WTC11 (cell line): ENCODE measurements at regions not wholly inside any gene's neighbourhood (a gene's known extent, or its start where the extent isn't known, plus 50 kb on each side); places are given as distances from the start of the nearest gene placed in this dataset.

Experiments used
- ATAC-seq: fragments of 200-7000 bp; cut with Tn5 transposase; 2 replicates; pipeline ENCODE4 v1.10.0; 2021; ENCODE audit warnings: mild to moderate bottlenecking, moderate library complexity
- CTCF ChIA-PET: fragments of 300-600 bp; sonication (Branson Sonifier 250); formaldehyde crosslinking; loops from one replicate; lab custom pipeline; 2021; ENCODE audit warnings: antibody characterized with exemption; lab: Charles Lee
- POLR2A ChIA-PET: fragments of 350-600 bp; sonication (Branson Sonifier 250); formaldehyde crosslinking; loops from one replicate; lab custom pipeline; 2021; ENCODE audit warnings: antibody characterized with exemption; lab: Charles Lee
- DNase-seq: peaks from one replicate; pipeline ENCODE4 v3.0.0; 2021; ENCODE audit warnings: low spot score
- H3K27ac Mint-ChIP-seq: 2 replicates; pipeline ENCODE4 v1.8.0; 2021; ENCODE audit warnings: mixed read lengths
- H3K27me3 Mint-ChIP-seq: 2 replicates; pipeline ENCODE4 v1.8.0; 2021; ENCODE audit warnings: low read depth, mild to moderate bottlenecking, moderate library complexity, mixed read lengths
- H3K36me3 Mint-ChIP-seq: 2 replicates; pipeline ENCODE4 v1.8.0; 2021; ENCODE audit warnings: mixed read lengths
- H3K4me1 Mint-ChIP-seq: 2 replicates; pipeline ENCODE4 v1.8.0; 2022; ENCODE audit warnings: mixed read lengths
- H3K4me3 Mint-ChIP-seq: 2 replicates; pipeline ENCODE4 v1.8.0; 2021; ENCODE audit warnings: mild to moderate bottlenecking, moderate library complexity, mixed read lengths
- H3K9me3 Mint-ChIP-seq: 2 replicates; pipeline ENCODE4 v1.8.0; 2021; ENCODE audit warnings: mixed read lengths
- AR ChIP-seq: fragments of 250-450 bp; sonication (Bioruptor Pico); IDR thresholded peaks from 2 replicates; pipeline ENCODE4 v1.9.0; 2021; ENCODE audit warnings: mild to moderate bottlenecking
- ARID4B ChIP-seq: sonication (generic); formaldehyde crosslinking; IDR thresholded peaks from 2 replicates; pipeline ENCODE4 v1.8.0; 2023; ENCODE audit warnings: missing genetic modification reagents, mild to moderate bottlenecking, borderline replicate concordance
- CBFB ChIP-seq: sonication (generic); formaldehyde crosslinking; IDR thresholded peaks from 2 replicates; pipeline ENCODE4 v1.8.1; 2022; ENCODE audit warnings: mild to moderate bottlenecking, low read depth, missing genetic modification reagents
- CREB1 ChIP-seq: sonication (generic); formaldehyde crosslinking; IDR thresholded peaks from 2 replicates; pipeline ENCODE4 v1.8.0; 2023; ENCODE audit warnings: mild to moderate bottlenecking, missing genetic modification reagents
- CREM ChIP-seq: sonication (generic); formaldehyde crosslinking; IDR thresholded peaks from 2 replicates; pipeline ENCODE4 v1.8.1; 2022; ENCODE audit warnings: mild to moderate bottlenecking, missing genetic modification reagents, moderate library complexity
- ELF4 ChIP-seq: sonication (generic); formaldehyde crosslinking; IDR thresholded peaks from 2 replicates; pipeline ENCODE4 v1.8.1; 2022; ENCODE audit warnings: low read depth, mild to moderate bottlenecking, moderate library complexity, missing genetic modification reagents
- FOXP4 ChIP-seq: sonication (generic); formaldehyde crosslinking; IDR thresholded peaks from 2 replicates; pipeline ENCODE4 v1.8.0; 2022; ENCODE audit warnings: mild to moderate bottlenecking, missing genetic modification reagents
- GABPB1 ChIP-seq: sonication (generic); formaldehyde crosslinking; IDR thresholded peaks from 2 replicates; pipeline ENCODE4 v1.8.1; 2023; ENCODE audit warnings: mild to moderate bottlenecking, missing genetic modification reagents
- HMGA2 ChIP-seq: fragments of 250-450 bp; sonication (Bioruptor Pico); IDR thresholded peaks from 2 replicates; pipeline ENCODE4 v1.4.0; 2021; ENCODE audit warnings: mild to moderate bottlenecking, moderate library complexity
- HMGXB4 ChIP-seq: sonication (generic); formaldehyde crosslinking; IDR thresholded peaks from 2 replicates; pipeline ENCODE4 v1.8.1; 2023; ENCODE audit warnings: mild to moderate bottlenecking, moderate library complexity, missing genetic modification reagents
- PREB ChIP-seq: sonication (generic); formaldehyde crosslinking; IDR thresholded peaks from 2 replicates; pipeline ENCODE4 v1.8.1; 2022; ENCODE audit warnings: mild to moderate bottlenecking, missing genetic modification reagents, moderate library complexity, borderline replicate concordance
- RORB ChIP-seq: fragments of 250-450 bp; sonication (Bioruptor Pico); IDR thresholded peaks from 2 replicates; pipeline ENCODE4 v1.9.0; 2021; ENCODE audit warnings: mild to moderate bottlenecking
- SP1 ChIP-seq: sonication (generic); formaldehyde crosslinking; conservative IDR thresholded peaks from 2 replicates; pipeline ENCODE4 v1.8.1; 2022; ENCODE audit warnings: missing genetic modification reagents
- ZNF317 ChIP-seq: sonication (generic); formaldehyde crosslinking; IDR thresholded peaks from 2 replicates; pipeline ENCODE4 v1.8.1; 2023; ENCODE audit warnings: low read depth, mild to moderate bottlenecking, moderate library complexity, missing genetic modification reagents, borderline replicate concordance
- ZNF416 ChIP-seq: fragments of 250-450 bp; sonication (Bioruptor Pico); IDR thresholded peaks from 2 replicates; pipeline ENCODE4 v1.9.0; 2021; ENCODE audit warnings: mild to moderate bottlenecking, inconsistent platforms
- ZNF512 ChIP-seq: sonication (generic); formaldehyde crosslinking; IDR thresholded peaks from 2 replicates; pipeline ENCODE4 v1.8.1; 2022; ENCODE audit warnings: missing genetic modification reagents, borderline replicate concordance
- ZNF671 ChIP-seq: fragments of 250-450 bp; sonication (Bioruptor Pico); IDR thresholded peaks from 2 replicates; pipeline ENCODE4 v1.8.0; 2021; ENCODE audit warnings: mild to moderate bottlenecking

GRCh38 chr13:22063416-22064124, 392.7 kb downstream of the FGF9 start:
- ATAC-seq (no peak), DNase-seq (no peak)
- no peak overlapping the region for H3K4me3 Mint-ChIP-seq
- H3K27ac Mint-ChIP-seq, result no peak overlapping the region; the same call in 1 of the 2 replicates
- TF ChIP-seq CREB1 (no peak), ZNF317 (CRISPR knock-in tag) (no peak), SP1 (CRISPR knock-in tag) (no peak), HMGXB4 (CRISPR knock-in tag) (no peak), PREB (no peak), GABPB1 (no peak), ZNF512 (no peak), HMGA2 (no peak), ZNF671 (CRISPR knock-in tag) (no peak), ARID4B (CRISPR knock-in tag) (no peak)
- peaks cover 30% of the 10 kb centered on the region for H3K4me1 Mint-ChIP-seq
- POLR2A ChIA-PET, result no interaction called here
- H3K36me3 Mint-ChIP-seq, result no peaks in the 10 kb centered on the region
- no peaks in the 10 kb centered on the region for H3K27me3 Mint-ChIP-seq
- H3K9me3 Mint-ChIP-seq, result no peaks in the 10 kb centered on the region
- CTCF ChIA-PET, result no interaction called here

GRCh38 chr13:22064854-22065620, 394.2 kb downstream of the FGF9 start:
- no peak overlapping the region for H3K4me3 Mint-ChIP-seq
- H3K4me1 Mint-ChIP-seq, result peaks cover 28% of the 10 kb centered on the region
- ChIA-PET POLR2A (no interaction called here), CTCF (no interaction called here)
- no peaks in the 10 kb centered on the region for H3K27me3 Mint-ChIP-seq
- ATAC-seq (no peak), DNase-seq (no peak)
- H3K9me3 Mint-ChIP-seq, result no peaks in the 10 kb centered on the region
- H3K36me3 Mint-ChIP-seq, result no peaks in the 10 kb centered on the region
- H3K27ac Mint-ChIP-seq, result no peak overlapping the region
- TF ChIP-seq ELF4, result no peak
- no peak for TF ChIP-seq ZNF416 (CRISPR knock-in tag)
- TF ChIP-seq CBFB (CRISPR knock-in tag), result no peak
- TF ChIP-seq AR (CRISPR knock-in tag), result no peak
- no peak for TF ChIP-seq RORB (CRISPR knock-in tag)
- TF ChIP-seq CREM (CRISPR knock-in tag), result no peak
- no peak for TF ChIP-seq ZNF512
- TF ChIP-seq FOXP4 (CRISPR knock-in tag), result no peak
